ENCODE measurements at regions not wholly inside any gene's neighbourhood (a gene's known extent, or its start where the extent isn't known, plus 50 kb on each side); places are given as distances from the start of the nearest gene placed in this dataset.

GRCh38 chr3:65112751-65113300 is 425.0 kb upstream of the ADAMTS9 start:
- DNase-seq (ENCODE audit: low spot score), result no peak

- DNase-seq (ENCODE audit: low spot score), result no peak
These were observed 422.9 kb upstream of the ADAMTS9 start for GRCh38 chr3:65110661-65111060.

GRCh38 chr3:65109966-65110500 is 422.2 kb upstream of the ADAMTS9 start:
- no peak for DNase-seq (ENCODE audit: low spot score)

- no peak for DNase-seq (ENCODE audit: low spot score)
These were observed 419.4 kb upstream of the ADAMTS9 start for GRCh38 chr3:65107174-65107573.

GRCh38 chr3:65101450-65101849 is 413.6 kb upstream of the ADAMTS9 start:
- no peak for DNase-seq (ENCODE audit: low spot score)

- no peak for DNase-seq (ENCODE audit: low spot score)
These were observed 410.6 kb upstream of the ADAMTS9 start for GRCh38 chr3:65098400-65098799.

GRCh38 chr3:65096110-65096745 is 408.4 kb upstream of the ADAMTS9 start:
- DNase-seq (ENCODE audit: low spot score), result no peak

GRCh38 chr3:65094723-65095122 is 406.9 kb upstream of the ADAMTS9 start:
- no peak for DNase-seq (ENCODE audit: low spot score)

- DNase-seq (ENCODE audit: low spot score), result no peak
These were observed 405.8 kb upstream of the ADAMTS9 start for GRCh38 chr3:65093641-65094040.

GRCh38 chr3:65091565-65091964 is 403.8 kb upstream of the ADAMTS9 start:
- DNase-seq (ENCODE audit: low spot score), result no peak

GRCh38 chr3:65083240-65083639 is 395.4 kb upstream of the ADAMTS9 start:
- DNase-seq (ENCODE audit: low spot score), result no peak

GRCh38 chr3:65081536-65081935 is 393.7 kb upstream of the ADAMTS9 start:
- no peak for DNase-seq (ENCODE audit: low spot score)

GRCh38 chr3:65080432-65080831 is 392.6 kb upstream of the ADAMTS9 start:
- no peak for DNase-seq (ENCODE audit: low spot score)

- no peak for DNase-seq (ENCODE audit: low spot score)
These were observed 391.8 kb upstream of the ADAMTS9 start for GRCh38 chr3:65079560-65079959.

- DNase-seq (ENCODE audit: low spot score), result no peak
These were observed 390.9 kb upstream of the ADAMTS9 start for GRCh38 chr3:65078748-65079147.

- DNase-seq (ENCODE audit: low spot score), result no peak
These were observed 389.3 kb upstream of the ADAMTS9 start for GRCh38 chr3:65077124-65077523.

GRCh38 chr3:65070968-65071367 is 383.2 kb upstream of the ADAMTS9 start:
- no peak for DNase-seq (ENCODE audit: low spot score)

GRCh38 chr3:65060904-65061303 is 373.1 kb upstream of the ADAMTS9 start:
- DNase-seq (ENCODE audit: low spot score), result no peak

GRCh38 chr3:65052101-65052500 is 364.3 kb upstream of the ADAMTS9 start:
- no peak for DNase-seq (ENCODE audit: low spot score)

GRCh38 chr3:65048151-65048550 is 360.4 kb upstream of the ADAMTS9 start:
- DNase-seq (ENCODE audit: low spot score), result no peak

GRCh38 chr3:65045138-65045537 is 357.3 kb upstream of the ADAMTS9 start:
- no peak for DNase-seq (ENCODE audit: low spot score)

- no peak for DNase-seq (ENCODE audit: low spot score)
These were observed 356.6 kb upstream of the ADAMTS9 start for GRCh38 chr3:65044401-65044800.

- no peak for DNase-seq (ENCODE audit: low spot score)
These were observed 354.9 kb upstream of the ADAMTS9 start for GRCh38 chr3:65042675-65043074.

GRCh38 chr3:65039754-65040210 is 352.0 kb upstream of the ADAMTS9 start:
- no peak for DNase-seq (ENCODE audit: low spot score)
